Nucleus accumbens (tissue), 56 donors: ENCODE measurements at regions not wholly inside any gene's neighbourhood (a gene's known extent, or its start where the extent isn't known, plus 50 kb on each side); places are given as distances from the start of the nearest gene placed in this dataset.

Experiments
- DNase-seq, 56 donors: peaks; one replicate each; lab custom pipeline; 2025; lab: John Stamatoyannopoulos, UW

DNA sequence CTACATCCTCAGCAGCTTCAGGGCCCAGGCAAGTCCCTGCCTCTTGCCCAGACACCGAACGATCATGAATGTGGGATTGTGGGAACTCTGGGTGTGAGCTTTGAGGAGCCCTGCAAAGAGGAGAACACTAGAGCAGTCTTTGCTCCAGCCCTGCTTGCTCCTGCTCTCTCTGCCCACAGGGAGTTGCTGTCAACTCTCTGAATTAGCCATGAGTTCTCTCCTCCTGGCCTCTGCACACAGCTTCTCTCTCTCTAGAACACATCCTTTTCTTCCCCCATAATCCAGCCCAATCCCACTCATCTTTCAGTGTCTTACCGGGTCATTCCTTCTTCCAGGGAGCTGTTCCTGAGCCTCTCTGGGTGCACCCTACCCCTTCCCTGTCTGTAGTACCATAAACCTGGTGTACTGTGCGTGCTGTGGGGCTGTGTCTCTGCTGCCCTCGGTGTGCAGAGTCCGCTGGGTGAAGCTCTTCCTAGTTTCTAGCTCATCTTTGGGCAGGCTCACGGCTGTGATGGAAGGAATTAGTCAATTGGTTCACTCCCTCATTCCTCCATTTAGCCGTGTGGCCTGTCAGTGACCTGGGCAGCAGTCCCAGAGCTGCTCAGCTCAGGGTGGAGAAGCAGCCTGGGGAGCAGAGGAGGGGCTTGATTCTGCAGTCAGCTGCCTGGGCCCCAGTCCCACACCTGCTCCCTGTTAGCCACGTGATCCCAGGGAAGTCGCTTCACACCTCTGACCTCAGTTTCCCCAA is 132.9 kb upstream of the HDAC4 start:
- DNase-seq: no peak

- no peak for DNase-seq
Observed at GRCh38 chr2:239532859-239533258, 132.0 kb upstream of the HDAC4 start.

GRCh38 chr2:239532250-239532649 is 131.4 kb upstream of the HDAC4 start:
- DNase-seq: no peak

- peak in 1 of 56 donors; percentile 16 for DNase-seq
Observed at GRCh38 chr2:239531456-239532241, 130.8 kb upstream of the HDAC4 start.

GRCh38 chr2:239530749-239531316 is 130.0 kb upstream of the HDAC4 start:
- no peak for DNase-seq

DNA sequence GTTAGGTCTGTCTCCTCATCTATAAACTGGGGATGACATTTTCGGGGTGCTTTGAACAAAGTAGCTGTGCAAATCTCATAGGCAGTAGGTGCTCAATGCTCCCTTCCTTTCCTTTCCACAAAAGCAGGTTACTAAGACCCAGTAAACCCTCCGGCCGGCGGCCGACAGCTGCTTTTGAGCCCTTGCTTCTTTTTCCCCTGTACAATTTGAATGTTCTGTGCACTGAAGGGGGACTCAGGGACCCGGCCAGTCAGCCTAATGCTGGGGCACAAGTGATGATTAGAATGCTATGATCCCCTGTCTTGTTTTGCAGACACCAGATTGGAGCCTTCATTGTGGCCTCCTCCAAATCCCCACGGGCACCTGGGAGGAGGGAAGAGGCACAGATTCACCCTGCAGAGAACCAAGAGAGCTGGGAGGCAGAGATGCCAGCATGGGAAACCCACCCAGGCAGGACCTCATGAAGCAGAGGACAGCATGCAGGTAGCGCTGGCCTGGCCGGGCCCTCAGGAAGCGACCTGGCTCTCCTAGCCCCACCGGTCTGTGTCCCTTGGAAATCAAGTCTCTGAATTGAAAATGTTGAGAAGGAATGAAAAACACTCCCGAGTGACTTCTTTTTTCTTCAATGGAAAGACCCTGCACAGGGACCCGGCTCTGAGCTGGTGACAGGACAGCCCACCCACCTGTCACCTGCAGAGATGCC is 128.6 kb upstream of the HDAC4 start:
- no peak for DNase-seq

DNA sequence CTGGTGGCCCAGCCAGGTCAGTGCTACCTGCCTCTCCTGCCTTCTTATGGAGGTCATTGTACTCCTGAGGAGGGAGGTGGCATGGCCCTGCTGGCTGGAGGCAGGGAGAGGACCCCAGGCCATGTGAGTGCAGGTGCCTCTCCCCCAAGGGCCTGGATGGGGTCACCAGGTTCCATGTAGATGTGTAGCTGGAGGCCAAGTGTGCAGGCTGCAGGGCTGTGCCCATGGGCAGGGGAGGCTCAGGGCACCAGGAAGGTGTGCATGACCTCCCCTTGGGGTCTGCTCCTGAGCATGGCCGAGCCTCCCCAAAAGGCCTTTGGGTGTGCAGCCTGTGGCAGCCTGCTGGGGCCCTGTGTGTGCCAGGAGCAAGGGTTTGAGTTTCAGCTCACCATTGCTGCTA is 128.1 kb upstream of the HDAC4 start:
- DNase-seq: no peak

DNA sequence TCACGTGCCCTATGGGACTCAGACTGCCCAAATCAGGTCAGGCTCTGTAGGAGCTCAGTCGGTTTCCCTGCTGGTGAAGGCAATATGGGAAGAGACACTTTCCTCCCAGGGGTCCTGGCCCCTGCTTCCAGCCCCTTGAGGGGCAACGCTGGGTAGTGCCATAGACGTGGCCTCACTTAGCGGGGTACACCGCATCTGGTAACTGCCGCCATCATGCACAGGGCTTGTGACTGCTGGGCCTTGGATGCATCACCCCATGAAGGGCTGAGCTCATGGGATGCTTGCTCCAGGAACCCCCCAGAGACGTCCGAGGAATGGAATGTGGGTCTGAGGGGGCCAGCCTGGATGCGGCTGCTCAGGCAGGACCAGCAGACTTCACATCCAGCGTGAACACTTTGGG is 127.3 kb upstream of the HDAC4 start:
- DNase-seq: no peak

GRCh38 chr2:239526666-239527415 is 126.0 kb upstream of the HDAC4 start:
- DNase-seq: no peak

GRCh38 chr2:239526038-239526437 is 125.2 kb upstream of the HDAC4 start:
- DNase-seq: no peak

DNA sequence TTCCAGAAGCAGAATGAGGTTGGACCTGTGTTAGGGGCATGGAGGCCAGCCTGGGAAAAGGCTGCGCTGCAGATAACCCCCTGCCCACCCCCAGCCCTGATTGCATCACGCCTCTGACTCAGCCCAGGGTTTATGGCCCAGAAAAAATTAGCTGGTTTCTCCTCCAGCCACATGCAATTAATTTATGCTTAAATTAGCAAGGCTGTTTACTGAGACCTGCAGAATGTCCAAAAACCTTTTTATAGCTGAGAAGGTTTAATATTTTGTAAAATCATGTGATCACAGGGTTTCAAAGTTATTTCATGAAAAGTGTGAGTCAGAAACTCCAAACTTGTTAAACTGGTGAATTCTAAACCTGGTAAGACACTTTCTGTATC is 123.1 kb upstream of the HDAC4 start:
- DNase-seq: no peak

DNA sequence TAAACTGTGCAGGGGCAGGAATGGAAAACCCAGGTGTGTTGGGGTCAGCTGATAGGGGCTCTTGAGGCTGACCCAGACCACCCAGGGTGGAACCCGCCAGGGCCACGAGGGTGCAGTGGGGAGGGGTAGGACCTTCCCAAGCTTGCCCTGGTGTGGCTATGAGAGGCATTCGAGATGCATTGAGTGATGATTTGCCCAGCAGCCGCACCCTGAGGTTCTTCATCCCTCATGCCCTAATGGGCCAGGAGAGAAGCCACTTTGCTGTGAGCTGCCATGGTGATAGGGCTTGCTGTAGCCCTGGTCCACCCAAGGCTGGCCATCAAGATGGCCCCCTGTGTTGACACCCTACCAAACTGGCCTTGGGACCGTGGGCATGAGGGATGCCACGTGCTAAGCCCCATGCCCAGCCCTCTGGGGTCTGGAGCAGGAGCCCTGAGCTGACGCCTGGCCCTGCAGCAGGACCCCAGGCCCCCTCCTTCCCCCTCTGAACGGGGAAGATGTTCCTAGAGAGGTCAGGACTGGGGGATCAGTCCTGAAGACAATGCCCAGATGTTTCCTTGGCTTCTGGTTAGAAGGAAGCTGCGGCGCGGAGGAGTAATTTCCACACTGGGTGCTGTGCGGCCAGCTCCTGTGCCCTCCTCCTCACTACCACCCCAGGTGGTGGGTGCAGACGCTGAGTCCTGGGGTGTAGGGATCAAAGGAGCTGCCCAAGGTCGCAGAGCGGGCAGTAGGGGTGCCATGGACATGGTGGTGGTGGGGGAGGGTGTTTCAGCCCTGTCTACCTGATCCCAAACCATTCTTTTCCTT is 122.5 kb upstream of the HDAC4 start:
- DNase-seq: no peak

- DNase-seq: no peak
Observed at GRCh38 chr2:239522740-239523119, 121.9 kb upstream of the HDAC4 start.

DNA sequence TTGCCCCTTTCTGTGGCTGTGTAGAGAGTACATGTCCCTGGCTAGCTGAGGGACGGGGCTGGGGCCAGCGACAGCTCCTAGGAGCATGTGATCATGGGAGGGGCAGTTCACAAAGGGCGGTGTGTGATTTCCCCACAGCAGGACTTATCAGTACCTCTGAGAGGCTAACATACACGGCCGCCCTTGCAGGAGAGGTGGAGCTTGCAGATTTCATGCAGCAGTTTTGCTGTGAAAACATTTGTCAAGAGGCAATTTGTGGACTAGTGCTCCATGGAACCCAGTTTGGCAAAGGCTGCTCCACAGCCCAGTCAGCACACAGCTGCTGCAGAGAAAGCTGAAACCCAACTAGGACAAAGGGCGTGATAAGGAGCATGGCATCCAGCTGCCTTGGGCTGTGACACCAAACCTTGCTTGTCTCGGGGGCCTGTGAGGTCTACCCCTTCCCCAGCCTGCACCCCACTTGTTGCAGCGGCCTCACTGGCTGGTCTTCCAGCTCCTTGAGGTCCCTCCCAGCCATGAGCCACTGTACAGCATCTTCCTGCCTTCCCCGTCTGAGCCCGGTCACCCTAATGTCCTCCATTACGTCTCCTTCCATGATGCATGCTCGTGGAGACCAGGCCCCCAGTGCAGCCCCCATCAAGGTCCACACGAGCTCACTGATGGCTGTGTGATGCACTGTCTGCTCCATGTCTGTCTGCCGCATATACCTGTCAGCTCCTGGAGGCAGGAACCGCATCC is 121.4 kb upstream of the HDAC4 start:
- DNase-seq: no peak

- DNase-seq: no peak
Observed at GRCh38 chr2:239521518-239521815, 120.6 kb upstream of the HDAC4 start.

DNA sequence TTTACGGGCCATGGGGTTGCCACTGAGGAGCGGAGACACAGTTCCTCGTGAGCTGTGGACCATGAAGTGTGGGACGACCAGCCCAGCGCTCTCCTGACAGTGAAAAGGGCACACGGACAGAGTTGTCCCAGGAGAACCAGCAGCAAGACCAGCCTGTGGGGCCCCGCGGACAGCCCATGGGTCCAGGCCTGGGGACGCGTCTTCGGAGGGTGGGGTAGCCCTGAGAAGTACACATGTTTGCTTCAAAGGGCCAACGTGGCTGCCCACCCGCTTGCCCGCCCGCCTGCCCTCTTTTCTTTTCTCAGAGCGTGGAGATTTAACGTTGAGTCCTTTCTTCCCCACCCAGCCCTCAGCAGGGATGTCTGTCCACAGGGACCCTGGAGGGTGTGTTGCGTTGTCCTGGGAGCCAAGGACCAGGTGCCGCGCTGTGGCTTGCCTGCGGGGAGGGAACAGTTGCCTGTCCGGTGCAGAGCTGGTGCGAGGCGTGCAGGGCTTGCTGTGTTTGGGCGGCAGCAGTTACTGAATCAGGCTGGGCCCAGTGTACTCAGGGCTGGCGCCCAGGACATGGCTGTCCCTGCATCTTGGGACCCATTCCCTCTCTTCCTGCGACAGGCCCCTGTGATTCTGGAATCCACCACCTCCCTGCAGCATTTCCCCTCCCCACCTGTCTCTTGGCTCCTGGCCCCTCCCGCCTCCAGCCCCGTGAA is 120.1 kb upstream of the HDAC4 start:
- DNase-seq: no peak

- DNase-seq: no peak
Observed at GRCh38 chr2:239519921-239520585, 119.2 kb upstream of the HDAC4 start.
